Inflammatory macrophage (primary cell): ENCODE measurements at regions not wholly inside any gene's neighbourhood (a gene's known extent, or its start where the extent isn't known, plus 50 kb on each side); places are given as distances from the start of the nearest gene placed in this dataset.
"Not testable (repeated sequence)": the region's sequence is repeated elsewhere in the genome, so short reads cannot be mapped to it uniquely, and the experiment has no call there.

Experiments
- DNase-seq, 2 donors: peaks; one replicate each; pipeline ENCODE4 v3.0.0-alpha.2; 2020 to 2022

DNA sequence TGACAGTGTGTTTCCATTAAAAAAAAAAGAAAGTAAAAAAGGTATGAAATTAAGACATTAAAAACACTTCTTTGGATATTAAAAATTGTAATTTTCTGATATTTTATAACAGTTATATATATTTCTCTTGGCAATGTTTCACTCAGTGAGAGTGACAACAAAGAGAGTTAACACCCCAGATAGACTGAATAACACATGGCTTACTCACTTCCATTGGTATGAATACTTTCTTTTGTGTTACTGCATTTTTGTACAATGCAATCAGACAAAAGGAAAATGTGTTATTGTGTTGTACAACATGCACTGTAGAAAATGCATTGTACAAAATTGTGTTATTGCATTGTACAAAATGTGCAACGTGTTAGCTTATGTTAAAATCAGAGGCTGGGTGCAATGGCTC, 676.6 kb upstream of the AMELY start:
- not testable (repeated sequence) for DNase-seq

DNA sequence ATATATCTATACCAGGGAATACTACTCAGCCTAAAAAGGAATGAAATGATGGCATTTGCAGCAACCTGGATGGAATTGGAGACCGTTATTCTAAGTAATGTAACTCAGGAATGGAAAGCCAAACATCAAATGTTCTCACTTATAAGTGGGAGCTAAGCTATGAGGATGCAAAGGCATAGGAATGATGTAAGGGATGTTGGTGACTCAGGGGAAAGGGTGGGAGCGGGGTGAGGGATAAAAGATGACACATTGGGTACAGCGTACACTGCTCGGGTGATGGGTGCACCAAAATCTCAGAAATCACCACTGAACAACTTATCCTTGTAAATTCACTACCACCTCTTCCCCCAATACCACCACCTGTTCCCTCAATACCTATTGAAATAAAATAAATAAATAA, 651.0 kb upstream of the AMELY start:
- DNase-seq = no peak

DNA sequence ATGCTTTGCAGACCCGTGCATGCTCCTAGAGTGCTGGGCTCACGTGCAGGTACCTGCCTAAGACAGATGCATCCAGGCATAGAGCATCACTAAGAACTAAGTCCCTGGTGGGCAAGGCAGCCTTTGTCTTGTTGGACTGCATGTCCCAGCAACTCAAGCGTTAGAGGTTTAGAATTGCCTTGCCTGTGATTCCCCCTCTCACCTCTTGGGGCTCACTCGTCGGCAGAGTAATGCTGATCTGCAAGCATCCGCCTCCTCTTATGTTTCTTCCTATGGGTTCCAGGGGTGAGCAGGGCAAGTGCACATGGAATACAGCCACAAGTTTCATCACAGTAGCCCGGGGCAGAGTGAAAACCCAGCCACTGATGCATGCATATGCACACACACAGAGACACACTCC, 646.1 kb upstream of the AMELY start:
- DNase-seq = no peak

DNA sequence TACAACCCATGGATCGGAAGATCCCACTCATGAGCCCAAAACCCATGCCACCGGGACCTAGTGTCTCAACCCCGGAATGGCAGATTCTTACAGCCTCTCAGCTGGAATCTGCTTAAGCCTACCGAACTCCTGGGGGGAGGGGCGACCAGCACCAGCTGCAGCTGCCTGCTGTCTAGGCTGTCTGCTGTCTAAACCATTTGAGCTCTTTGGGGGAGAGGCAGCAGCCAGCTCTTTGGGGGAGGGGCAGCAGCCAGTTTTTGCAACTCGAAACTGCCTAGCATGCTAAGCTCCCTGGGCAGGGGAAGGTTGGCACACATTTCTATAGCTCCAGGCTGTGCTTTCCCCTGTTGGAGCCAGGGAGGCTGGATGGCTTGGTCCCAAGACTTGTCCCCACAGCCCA, 643.5 kb upstream of the AMELY start:
- no peak for DNase-seq

DNA sequence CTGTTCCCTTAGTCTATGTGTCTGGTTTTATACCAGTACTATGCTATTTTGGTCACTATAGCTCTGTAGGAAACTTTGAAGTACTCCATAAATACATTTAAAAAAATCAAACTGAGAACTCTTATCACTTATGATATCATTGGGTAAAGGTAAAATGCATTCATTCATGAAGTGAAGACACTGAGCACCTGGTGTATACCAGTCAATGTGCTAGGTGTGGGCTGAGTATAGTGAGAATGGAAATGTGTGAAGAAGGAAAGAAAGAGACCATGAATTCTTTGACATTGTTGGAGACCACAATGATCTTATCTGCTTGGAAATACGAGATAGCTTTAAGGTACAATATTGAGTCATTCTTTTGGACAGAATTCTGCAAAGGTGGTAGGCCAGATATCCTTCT, 633.5 kb upstream of the AMELY start:
- no peak for DNase-seq

DNA sequence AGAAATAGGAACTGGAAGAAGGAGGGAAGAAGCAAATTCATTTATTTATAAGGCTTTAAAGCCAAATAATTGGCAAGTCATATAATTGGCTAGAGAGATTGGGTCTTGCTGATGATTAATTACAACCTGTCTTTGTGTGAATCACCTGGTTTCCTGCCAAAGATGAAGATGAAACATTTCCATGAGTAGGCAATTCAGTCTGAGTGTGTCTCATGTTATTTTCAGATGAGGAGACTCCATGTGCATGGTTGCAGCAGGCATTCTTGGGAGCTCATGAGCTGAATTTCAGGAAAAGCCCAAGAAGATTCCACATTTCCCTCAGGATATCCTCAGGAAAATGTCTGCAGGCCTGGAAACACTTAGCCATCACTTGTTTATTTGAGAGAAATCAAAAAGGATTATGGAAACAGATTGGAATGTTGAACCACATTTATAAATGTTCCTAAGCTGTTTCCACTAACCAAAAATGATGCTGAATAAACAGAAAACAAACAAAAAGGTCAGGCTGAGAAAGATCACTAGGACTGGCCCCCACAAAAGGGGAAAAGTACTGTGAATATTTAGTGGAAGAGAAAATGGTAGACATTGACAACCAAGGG, 632.7 kb upstream of the AMELY start:
- no peak for DNase-seq

DNA sequence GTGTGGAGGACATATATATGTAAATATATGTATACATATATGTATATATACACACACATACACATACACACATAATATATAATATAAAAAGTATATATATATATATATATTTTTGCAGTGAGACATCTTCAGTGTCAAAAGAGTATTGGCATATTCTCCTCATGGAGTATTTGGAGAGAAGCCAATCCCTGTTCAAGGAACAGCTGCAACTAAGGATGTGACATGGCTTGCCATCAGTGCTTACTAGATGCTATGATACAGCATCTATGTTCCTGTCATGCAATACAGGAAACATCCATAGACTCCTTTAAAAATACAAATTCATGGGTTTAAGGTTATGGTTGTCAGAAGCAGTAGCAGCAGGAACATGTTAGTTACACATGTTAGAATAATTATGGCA, 632.0 kb upstream of the AMELY start:
- DNase-seq = no peak

DNA sequence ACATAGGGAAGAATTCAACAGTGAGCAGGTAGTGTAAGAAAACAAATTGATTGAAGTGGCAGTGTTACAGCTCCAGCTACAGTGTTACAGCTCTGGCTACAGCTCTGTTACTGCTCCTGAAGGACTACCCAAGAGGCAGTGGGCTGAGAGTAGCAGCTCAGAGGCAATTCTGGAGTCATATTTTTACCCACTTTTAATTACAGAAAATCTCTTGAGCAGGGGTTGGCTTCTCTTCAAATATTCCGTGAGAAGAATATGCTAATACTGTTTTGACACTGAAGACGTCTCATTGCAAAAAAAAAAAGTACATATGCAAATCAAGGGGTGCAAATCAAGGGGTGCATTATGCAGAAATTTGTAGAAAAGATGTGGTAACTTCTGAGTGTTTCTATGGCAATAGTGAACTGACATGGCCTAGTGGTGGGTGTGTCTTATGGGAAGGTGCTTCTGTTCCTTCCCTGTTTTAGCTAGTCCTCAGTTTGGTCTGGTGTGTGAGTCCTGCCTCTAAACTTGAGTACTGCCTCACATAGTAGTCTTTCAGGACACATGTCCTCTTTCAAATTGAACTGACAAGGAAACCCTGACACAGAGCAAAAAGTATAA, 630.8 kb upstream of the AMELY start:
- no peak for DNase-seq

DNA sequence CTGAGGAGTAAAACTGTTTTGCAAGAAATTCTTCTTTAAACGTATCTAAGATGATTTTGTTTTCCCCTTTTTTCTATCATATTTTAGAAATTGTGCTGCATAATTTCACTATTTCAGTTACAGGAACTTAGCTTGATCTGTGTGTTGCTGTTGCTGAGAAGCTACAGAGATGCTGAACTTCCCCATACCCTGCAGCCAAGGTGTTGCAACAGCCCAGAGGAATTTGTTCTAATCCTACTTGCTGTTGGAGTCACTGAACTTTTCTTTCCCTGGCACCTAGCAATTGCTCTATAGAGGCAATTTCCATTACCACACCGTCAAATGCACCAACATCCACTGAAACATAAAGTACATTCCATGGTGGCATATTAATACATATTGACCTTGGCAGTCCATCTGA, 617.8 kb upstream of the AMELY start:
- peak; percentile 35 to 62 for DNase-seq

DNA sequence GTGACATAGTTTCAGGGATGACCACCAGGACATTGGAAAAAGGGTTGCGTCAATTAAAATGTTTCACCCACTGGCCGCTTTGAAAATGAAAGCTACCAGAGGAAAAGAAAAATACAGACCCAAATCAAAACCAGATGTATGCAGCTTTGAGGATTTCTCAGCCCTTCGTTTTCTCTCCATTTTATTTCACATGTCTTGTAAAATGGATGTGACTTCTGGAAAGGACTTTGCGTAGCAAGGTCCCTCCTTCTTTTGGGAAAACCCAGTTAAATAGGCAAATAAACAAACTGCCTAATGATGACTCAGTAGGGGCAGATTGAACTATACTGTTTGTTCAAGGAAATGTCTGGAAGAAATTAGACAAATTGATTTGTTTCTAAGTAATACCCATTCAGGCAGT, 616.0 kb upstream of the AMELY start:
- not testable (repeated sequence) for DNase-seq

DNA sequence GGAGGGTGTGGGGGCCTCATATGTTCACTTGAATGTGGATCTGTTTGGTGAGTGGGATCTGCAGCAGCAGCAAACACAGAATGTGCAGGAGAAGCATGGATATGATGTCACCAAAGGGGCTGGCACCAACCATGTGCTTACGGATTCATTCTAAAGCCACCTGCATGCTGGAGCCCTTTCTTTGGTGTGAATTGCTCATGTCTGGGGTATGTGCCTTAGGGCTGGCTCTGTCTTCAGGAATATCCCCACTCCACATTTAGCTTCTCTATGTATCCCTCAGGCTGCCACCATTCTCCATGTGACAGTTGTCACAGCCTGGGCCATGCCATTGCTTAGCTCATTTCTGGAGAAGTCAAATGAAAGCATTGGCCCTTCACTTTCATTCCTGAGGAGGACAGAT, 606.8 kb upstream of the AMELY start:
- DNase-seq = no peak

DNA sequence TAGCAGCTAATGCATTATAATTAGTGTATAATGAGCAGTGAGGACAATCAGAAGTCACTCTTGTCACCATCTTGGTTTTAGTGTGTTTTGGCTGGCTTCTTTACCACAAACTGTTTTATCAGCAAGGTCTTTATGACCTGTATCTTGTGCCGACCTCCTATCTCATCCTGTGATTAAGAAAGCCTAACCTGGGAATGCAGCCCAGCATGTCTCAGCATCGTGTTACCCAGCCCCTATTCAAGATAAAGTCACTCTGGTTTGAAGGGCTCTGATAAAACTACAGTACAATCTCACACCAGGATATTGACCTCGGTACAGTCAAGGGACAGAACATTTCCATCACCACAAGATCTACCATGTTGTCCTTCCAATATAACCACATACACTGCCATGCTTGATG, 604.7 kb upstream of the AMELY start:
- no peak for DNase-seq

DNA sequence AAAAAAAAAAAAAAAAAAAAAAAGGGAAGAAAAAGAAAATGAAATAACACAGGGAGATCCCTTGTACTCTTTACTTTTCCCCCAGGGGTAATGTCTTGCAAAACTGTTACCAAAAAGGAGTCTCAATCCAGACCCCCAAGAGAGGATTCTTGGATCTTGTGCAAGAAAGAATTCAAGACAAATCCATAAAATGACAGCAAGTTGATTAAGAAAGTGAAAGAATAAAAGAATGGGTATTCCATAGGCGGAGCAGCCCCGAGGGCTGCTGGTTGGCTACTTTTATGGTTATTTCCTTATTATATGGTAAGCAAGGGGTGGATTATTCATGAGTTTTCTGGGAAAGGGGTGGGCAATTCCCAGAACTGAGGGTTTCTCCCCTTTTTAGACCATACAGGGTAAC, 604.3 kb upstream of the AMELY start:
- DNase-seq = no peak

DNA sequence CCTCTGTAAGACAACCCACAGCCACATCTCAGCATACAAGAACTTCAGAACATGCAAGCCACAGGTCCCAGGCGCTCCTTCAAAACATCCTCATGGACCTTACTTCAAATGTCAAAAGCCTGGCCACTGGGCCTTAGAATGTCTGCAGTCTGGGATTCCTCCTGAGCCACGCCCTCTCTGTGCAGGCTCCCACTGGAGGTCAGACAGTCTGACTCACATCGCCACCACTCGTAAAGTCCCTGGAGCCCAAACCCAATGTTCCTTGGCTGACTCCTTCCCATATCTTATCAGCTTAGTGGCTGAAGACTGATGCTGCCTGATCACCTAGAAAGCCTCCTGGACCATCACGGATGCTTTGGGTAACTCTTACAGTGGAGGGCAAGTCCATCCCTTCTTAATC, 591.3 kb upstream of the AMELY start:
- no peak for DNase-seq

DNA sequence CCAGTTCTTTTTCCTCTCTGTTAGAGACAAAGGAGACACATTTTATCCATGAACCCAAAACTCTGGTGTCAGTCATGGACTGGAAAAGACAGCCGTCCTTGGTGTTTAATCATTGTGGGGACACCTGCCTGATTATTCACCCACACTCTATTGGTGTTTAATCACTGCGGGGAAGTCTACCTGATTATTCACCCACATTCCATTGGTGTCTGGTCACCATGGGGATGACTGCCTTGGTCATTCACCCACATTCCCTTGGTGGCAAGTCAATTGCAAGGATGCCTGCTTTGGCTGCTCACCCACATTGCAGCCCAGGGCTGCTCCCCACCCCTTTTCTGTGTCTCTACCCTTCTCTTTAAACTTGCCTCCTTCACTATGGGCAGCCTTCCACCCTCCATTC, 589.7 kb upstream of the AMELY start:
- no peak for DNase-seq

DNA sequence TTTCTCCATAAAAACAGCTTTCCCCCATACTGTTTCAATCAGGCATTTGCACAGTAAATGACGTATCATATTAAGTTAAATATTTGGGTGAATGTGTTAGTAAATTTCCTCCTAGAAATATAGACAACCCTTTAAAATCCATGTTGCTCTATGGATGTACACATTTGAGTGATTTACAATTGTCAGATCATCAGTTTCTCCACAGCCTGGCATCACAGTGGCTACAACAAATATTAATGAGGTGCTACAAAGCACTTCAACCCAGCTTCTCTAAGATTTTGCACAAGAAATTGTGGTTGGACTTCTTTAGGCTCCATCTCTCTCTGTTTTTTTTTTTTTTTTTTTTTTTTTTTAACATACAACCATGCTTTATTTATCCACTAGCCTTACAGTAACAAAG, 584.4 kb upstream of the AMELY start:
- no peak for DNase-seq

DNA sequence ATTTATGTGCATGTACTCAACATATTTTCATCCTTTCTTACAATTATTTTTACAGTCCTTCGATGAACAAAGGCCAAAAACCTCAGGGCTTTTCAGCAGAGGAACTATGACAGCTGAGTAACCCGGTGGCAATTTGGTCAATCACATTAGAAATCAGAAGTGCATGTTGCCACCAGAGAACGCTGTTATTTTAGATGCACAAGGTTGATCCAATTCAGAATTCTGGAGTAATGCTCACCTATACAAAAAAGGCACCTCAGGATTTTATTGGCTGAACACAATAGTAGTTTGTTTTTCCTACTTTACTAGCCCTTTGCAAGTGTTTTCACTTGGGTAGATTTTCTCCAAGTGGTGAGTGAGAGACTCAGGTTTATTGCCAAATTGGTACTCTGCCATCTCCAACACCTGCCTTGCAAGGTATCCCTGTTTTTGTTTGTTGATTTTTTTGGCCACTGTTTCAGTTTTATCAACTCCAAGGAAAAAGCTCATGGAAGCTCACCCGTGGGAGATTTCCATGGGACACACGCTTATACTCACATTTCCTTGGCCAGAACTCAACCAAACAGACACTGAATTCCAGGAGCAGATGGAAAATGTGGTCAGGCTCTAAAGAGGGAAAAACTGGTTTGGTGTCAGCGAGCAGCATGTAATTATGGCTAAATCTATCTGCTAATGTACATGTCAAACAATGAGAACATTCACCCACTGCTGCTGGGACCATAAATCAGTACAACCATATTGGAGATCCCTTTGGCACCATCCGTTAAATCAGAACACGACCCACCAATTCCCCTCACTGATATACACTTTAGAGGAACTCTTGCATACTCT, 573.1 kb upstream of the AMELY start:
- DNase-seq = not testable (repeated sequence)

DNA sequence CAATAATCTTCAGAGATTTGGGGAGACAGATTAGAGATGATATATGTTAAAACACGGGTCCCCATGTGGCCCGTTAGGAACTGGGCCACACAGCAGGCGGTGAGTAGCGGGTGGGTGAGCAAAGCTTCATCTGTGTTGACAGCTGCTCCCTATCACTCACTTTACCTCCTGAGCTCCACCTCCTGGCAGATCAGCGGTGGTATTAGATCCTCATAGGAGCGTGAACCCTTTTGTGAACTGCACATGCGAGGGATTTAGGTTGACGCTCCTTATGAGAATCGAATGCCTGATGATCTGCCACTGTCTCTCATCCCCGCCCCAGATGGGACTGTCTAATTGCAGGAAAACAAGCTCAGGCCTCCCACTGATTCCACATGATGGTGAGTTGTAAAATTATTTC, 560.4 kb upstream of the AMELY start:
- no peak for DNase-seq

DNA sequence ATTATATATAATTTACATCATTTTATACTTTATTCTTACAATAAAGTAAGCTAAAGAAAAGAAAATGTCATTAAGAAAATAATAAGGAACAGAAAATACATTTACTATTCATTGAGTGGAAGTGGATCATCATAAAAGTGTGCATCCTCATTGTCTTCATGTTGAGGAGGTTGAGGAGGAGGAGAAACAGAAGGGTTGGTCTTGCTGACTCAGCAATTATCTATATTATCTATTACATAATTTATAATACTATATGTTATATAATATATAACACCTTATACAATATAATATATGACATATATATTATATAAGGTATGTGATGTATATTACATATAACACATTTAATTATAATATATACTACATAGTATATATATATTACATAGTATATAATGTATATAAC, 558.5 kb upstream of the AMELY start:
- DNase-seq = no peak

DNA sequence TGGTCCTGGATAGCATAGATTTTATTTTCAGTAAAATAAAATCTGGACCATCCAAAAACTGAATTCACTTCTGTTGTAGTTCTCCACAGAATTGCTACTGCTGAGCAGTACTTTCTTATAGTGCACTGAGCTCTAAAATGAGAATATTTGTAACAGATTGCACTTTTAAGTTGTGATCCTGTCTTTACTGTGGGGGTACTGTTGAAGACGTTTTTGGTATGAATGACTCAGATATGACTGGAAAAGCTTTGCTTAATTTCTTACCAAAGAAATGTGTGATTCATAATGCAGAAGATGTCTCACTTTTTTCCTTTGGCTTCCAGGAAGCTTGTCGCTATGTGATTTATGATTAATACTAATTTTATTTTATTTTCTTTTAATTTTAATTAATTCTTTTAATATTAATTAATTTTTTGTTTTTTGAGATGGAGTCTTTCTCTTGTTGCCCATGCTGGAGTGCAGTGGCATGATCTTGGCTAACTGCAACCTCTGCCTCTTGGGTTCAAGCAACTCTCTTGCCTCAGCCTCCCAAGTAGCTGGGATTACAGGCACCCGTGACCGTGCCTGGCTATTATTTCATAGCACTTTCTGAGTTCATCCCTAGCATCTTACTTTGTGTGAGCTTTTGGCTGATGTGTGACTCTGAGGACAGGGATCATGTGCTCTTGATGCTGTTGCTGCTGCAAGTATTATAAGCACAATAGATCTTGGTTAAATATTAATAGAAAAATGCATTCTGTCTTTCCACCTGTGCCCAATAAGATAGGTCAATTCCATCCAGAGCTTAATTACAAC, 557.6 kb upstream of the AMELY start:
- DNase-seq = no peak

DNA sequence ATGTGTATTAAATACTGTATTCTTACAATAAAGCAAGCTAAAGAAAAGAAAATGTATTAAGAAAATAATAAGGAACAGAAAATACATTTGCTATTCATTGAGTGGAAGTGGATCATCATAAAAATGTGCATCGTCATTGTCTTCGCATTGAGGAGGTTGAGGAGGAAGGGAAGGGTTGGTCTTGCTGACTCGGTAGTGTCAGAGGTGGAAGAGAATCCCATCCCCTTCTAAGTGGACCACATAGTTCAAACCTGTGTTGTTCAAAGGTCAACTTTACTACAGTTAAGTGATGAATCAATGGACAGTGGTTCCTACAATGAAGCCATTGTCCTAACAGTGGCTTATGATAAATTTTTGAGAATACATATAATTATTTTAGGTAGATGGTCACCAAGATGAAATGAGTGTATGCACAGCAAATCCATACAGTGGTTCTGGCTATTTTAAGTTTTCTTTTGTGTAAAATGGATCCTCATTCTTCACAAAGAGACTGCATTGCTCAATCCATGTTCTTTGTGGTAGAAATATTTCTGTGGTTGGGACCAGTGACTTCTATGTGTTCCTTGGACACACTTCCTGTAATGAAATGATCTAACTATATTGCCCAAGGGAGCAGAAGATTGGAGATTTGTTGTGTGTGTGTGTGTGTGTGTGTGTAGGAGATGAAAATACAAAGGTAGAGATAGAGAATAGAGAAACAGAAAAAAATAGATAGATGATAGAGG, 556.4 kb upstream of the AMELY start:
- peak; percentile 1 to 55 for DNase-seq

DNA sequence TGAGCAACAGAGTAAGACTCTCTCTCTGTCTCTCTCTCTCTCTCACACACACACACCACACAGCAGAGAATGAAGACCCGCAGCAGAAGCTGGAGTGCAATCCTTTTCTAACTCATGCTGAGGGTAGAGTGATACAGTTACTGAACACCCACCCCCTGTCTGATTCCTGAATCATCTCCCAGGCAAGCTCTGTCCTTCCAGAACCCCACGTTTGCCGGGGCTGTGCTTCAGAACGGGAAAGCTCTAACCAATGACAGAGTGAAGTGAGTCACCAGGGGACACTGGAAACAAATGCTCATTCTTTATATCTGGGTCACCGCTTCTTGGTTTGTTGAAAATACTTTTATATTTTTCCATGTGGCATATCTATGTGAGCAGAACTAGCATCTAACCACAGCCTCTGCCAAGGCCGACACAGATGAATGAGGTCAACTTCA, 553.7 kb upstream of the AMELY start:
- DNase-seq = no peak

DNA sequence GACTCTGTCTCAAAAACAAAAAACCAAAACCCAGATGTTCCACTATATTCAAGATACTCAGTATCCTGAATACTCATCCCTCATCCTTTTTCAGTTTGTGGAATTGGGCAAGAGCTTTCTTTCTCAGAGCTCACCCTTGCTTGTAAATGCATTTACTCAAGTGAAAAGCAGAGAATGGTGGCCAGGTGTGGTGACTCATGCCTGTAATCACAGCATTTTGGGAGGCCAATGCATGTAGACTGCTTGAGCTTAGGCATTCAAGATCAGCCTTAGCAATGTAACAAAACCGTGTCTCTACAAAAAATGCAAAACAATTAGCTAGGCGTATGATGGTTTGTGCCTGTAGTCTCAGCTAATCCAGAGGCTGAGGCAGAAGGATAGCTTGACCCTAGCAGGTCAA, 553.2 kb upstream of the AMELY start:
- DNase-seq = no peak
